ENCODE measurements at regions not wholly inside any gene's neighbourhood (a gene's known extent, or its start where the extent isn't known, plus 50 kb on each side); places are given as distances from the start of the nearest gene placed in this dataset.

DNA sequence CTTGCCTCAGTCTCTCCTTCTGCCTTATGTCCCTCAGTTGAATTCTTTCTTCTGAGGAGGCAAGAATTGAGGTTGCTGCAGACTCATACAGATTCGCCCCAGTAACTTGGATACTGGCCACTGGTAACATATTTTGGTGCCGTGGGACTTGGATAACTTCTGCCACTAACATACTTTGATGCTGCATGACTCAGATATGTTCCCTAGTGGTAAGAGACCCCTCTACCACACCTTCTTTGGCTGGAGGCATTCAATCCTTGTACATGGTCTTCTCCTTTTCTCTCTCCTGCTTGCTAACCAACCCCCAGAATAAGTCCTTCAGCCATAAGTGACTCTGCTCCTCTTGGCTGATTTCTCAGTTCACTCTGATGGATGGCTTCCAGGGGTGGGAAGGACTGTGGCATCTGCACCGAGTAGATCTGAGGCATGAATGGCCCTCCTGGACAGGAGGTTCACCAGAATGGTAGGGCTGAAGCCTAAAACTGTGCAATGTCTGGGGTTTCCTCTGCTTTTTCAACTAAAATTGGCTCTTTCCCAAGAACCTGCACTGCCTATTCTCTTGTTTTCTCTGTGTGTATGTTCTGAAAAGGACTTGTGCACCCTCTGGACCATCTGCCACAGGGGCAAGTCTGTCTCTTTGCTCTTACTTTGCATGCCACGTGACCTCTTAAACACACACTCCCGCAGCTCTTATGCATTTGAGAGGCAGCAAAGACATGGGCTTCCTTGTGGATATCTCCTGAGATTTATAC, 55.5 kb upstream of the FSTL1 start:
- no peaks in the 10 kb centered on the region for H3K9me3 ChIP-seq
- intact Hi-C loops (cut with DNase I; ENCODE audit: low total_unique reads): no loop called here
- no peak for TF ChIP-seq POLR2A (IDR thresholded peaks at IDR 0.05)
- TF ChIP-seq, protein P1, sequence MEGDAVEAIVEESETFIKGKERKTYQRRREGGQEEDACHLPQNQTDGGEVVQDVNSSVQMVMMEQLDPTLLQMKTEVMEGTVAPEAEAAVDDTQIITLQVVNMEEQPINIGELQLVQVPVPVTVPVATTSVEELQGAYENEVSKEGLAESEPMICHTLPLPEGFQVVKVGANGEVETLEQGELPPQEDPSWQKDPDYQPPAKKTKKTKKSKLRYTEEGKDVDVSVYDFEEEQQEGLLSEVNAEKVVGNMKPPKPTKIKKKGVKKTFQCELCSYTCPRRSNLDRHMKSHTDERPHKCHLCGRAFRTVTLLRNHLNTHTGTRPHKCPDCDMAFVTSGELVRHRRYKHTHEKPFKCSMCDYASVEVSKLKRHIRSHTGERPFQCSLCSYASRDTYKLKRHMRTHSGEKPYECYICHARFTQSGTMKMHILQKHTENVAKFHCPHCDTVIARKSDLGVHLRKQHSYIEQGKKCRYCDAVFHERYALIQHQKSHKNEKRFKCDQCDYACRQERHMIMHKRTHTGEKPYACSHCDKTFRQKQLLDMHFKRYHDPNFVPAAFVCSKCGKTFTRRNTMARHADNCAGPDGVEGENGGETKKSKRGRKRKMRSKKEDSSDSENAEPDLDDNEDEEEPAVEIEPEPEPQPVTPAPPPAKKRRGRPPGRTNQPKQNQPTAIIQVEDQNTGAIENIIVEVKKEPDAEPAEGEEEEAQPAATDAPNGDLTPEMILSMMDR (IDR thresholded peaks at IDR 0.05): no peak
- DNase-seq: no peak
- no peaks in the 10 kb centered on the region for H3K4me1 ChIP-seq
- H3K27ac ChIP-seq: no peak overlapping the region
- H3K4me3 ChIP-seq: no peak overlapping the region
- H3K36me3 ChIP-seq: no peaks in the 10 kb centered on the region
- no peaks in the 10 kb centered on the region for H3K27me3 ChIP-seq

DNA sequence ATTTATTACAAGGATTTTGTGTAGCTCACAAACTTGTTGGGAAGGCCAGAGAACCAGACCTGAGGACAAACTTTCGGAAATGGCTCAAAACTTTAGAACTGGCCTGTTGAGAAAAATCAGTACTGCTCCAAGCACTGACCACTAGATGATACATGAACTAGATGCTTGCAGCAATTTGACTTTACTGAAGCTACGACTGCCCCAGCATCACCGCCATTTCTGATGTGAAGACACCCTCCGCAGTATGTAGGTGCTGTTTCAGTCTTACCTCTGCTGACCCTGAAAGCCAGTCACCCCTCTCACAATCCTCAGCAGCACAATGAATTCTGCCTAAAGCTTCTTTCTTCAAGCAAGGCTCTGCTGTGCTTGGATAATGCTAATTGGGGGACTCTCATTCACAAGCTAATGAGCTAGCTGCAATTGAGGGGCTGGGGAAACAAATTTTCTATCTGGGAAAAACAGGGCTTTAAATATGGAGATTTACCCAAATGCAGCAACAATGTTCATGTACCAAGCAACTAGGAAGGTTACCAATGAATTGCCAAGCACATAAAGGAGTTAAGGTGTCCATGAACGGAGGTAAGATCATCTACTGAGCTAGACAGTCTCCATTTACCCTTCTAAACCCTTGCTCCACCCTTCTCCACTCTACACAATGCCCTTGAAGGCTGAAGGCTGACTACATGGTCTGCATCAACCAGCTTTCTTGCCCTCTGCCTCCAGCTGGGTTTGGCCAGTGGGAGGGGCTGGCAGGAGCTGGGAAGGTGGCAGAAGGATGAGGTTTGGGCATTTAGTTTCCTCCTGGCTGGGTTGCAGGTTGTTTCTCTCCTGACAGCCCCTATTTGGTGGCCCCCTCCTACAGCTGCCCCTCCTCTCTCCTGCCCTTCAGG, 53.2 kb upstream of the FSTL1 start:
- no peaks in the 10 kb centered on the region for H3K9me3 ChIP-seq
- no peak for TF ChIP-seq POLR2A (IDR thresholded peaks at IDR 0.05)
- TF ChIP-seq, protein P1 (IDR thresholded peaks at IDR 0.05): no peak
- intact Hi-C loops (cut with DNase I; ENCODE audit: low total_unique reads): no loop called here
- no peak for DNase-seq
- no peaks in the 10 kb centered on the region for H3K4me1 ChIP-seq
- H3K36me3 ChIP-seq: no peaks in the 10 kb centered on the region
- H3K27me3 ChIP-seq: no peaks in the 10 kb centered on the region
- no peak overlapping the region for H3K4me3 ChIP-seq
- no peak overlapping the region for H3K27ac ChIP-seq

DNA sequence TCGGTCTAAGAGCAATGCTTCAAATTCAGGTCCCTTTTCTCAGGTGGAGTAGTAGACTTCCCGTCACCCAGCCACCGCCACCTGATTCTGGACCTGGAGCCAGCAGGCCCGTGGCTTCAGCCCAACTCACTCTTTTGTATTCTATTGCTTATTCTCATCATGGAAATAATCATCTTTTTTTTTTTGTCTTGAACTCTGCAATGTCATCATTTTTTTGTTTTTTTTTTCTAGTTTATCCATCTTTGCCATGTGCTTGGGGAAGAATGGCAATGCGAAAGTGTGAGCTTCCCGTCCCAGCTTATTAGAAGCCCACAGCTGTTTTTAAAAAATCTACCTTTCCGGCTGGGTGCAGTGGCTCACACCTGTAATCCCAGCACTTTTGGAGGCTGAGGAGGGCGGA, 51.3 kb upstream of the FSTL1 start:
- intact Hi-C loops (cut with DNase I; ENCODE audit: low total_unique reads): no loop called here
- no peaks in the 10 kb centered on the region for H3K36me3 ChIP-seq
- no peaks in the 10 kb centered on the region for H3K27me3 ChIP-seq
- no peaks in the 10 kb centered on the region for H3K9me3 ChIP-seq
- peaks cover 0 to 12% of the 10 kb centered on the region in 2 donors for H3K4me1 ChIP-seq
- DNase-seq: no peak
- no peak for TF ChIP-seq POLR2A (IDR thresholded peaks at IDR 0.05)
- TF ChIP-seq, protein P1 (IDR thresholded peaks at IDR 0.05): no peak
- H3K27ac ChIP-seq: no peak overlapping the region
- H3K4me3 ChIP-seq: no peak overlapping the region

All from uterus (tissue), 3 donors.